WERI-Rb-1 (cell line): ENCODE measurements at regions not wholly inside any gene's neighbourhood (a gene's known extent, or its start where the extent isn't known, plus 50 kb on each side); places are given as distances from the start of the nearest gene placed in this dataset.

ENCODE experiments used
- DNase-seq: peaks from one replicate; pipeline ENCODE4 v3.0.0-alpha.2; 2020
- H3K27ac ChIP-seq: fragments of 250-450 bp; sonication (Bioruptor Pico); 2 replicates; pipeline ENCODE4 v1.5.1; 2020; ENCODE audit warnings: mild to moderate bottlenecking, moderate library complexity
- H3K27me3 ChIP-seq: fragments of 250-450 bp; sonication (Bioruptor Pico); 2 replicates; pipeline ENCODE4 v1.5.1; 2021; ENCODE audit warnings: mild to moderate bottlenecking, low read depth, moderate library complexity; ENCODE audit not compliant: insufficient read depth, severe bottlenecking
- H3K36me3 ChIP-seq: fragments of 250-450 bp; sonication (Bioruptor Pico); 2 replicates; pipeline ENCODE4 v1.5.1; 2020; ENCODE audit warnings: mild to moderate bottlenecking, moderate library complexity
- H3K4me3 ChIP-seq: 2 replicates; pipeline ENCODE4 v1.5.1; 2011; ENCODE audit warnings: low read depth, mild to moderate bottlenecking, control low read depth, low read length
- H3K9me3 ChIP-seq: fragments of 250-450 bp; sonication (Bioruptor Pico); 2 replicates; pipeline ENCODE4 v1.5.1; 2021; ENCODE audit warnings: mild to moderate bottlenecking, moderate library complexity; ENCODE audit not compliant: severe bottlenecking
- CTCF ChIP-seq: IDR thresholded peaks from 2 replicates; pipeline ENCODE4 v1.5.1; 2011; ENCODE audit warnings: low read depth, mild to moderate bottlenecking, control low read depth, inconsistent platforms, low read length

GRCh38 chr14:86217523-86217922, 687.6 kb downstream of the FLRT2 start:
- no peak for DNase-seq
- H3K27ac ChIP-seq = no peak overlapping the region
- H3K9me3 ChIP-seq = no peaks in the 10 kb centered on the region
- H3K4me3 ChIP-seq = no peak overlapping the region
- H3K27me3 ChIP-seq = no peaks in the 10 kb centered on the region
- no peaks in the 10 kb centered on the region for H3K36me3 ChIP-seq
- TF ChIP-seq CTCF = no peak

- H3K36me3 ChIP-seq = no peaks in the 10 kb centered on the region
These were observed 673.9 kb downstream of the FLRT2 start for GRCh38 chr14:86203843-86204242.

GRCh38 chr14:86196471-86196870, 666.5 kb downstream of the FLRT2 start:
- DNase-seq = no peak
- TF ChIP-seq CTCF = no peak
- H3K9me3 ChIP-seq = no peaks in the 10 kb centered on the region
- no peaks in the 10 kb centered on the region for H3K36me3 ChIP-seq
- no peak overlapping the region for H3K4me3 ChIP-seq
- no peak overlapping the region for H3K27ac ChIP-seq
- H3K27me3 ChIP-seq = no peaks in the 10 kb centered on the region

More at GRCh38 chr14:86203843-86204242, 673.9 kb downstream of the FLRT2 start:
- Histone ChIP-seq H3K4me3 (no peak overlapping the region), H3K27me3 (no peaks in the 10 kb centered on the region), H3K27ac (no peak overlapping the region), H3K9me3 (no peaks in the 10 kb centered on the region)
- no peak for DNase-seq
- no peak for TF ChIP-seq CTCF

- TF ChIP-seq CTCF = no peak
- no peak overlapping the region for H3K27ac ChIP-seq
- DNase-seq = no peak
These were observed 663.8 kb downstream of the FLRT2 start for GRCh38 chr14:86193756-86194155.

GRCh38 chr14:86179980-86180379, 650.0 kb downstream of the FLRT2 start:
- Histone ChIP-seq H3K27me3 (no peaks in the 10 kb centered on the region), H3K9me3 (no peaks in the 10 kb centered on the region), H3K4me3 (no peak overlapping the region), H3K36me3 (no peaks in the 10 kb centered on the region), H3K27ac (no peak overlapping the region)
- DNase-seq = no peak
- TF ChIP-seq CTCF = no peak

More at GRCh38 chr14:86193756-86194155, 663.8 kb downstream of the FLRT2 start:
- Histone ChIP-seq H3K4me3 (no peak overlapping the region), H3K9me3 (no peaks in the 10 kb centered on the region), H3K36me3 (no peaks in the 10 kb centered on the region), H3K27me3 (no peaks in the 10 kb centered on the region)

GRCh38 chr14:86168371-86168770, 638.4 kb downstream of the FLRT2 start:
- TF ChIP-seq CTCF = no peak
- H3K27ac ChIP-seq = no peak overlapping the region
- DNase-seq = no peak
- H3K9me3 ChIP-seq = no peaks in the 10 kb centered on the region
- no peak overlapping the region for H3K4me3 ChIP-seq
- no peaks in the 10 kb centered on the region for H3K27me3 ChIP-seq
- H3K36me3 ChIP-seq = no peaks in the 10 kb centered on the region
